ENCODE measurements at regions not wholly inside any gene's neighbourhood (a gene's known extent, or its start where the extent isn't known, plus 50 kb on each side); places are given as distances from the start of the nearest gene placed in this dataset.

- intact Hi-C loops (cut with micrococcal nuclease): no loop called here
These were observed 64.7 kb upstream of the DUSP5 start for GRCh38 chr10:110432814-110433565.

- intact Hi-C loops (cut with micrococcal nuclease): no loop called here
These were observed 64.0 kb upstream of the DUSP5 start for GRCh38 chr10:110433740-110434139.

- intact Hi-C loops (cut with micrococcal nuclease): no loop called here
These were observed 63.1 kb upstream of the DUSP5 start for GRCh38 chr10:110434489-110435096.

GRCh38 chr10:110436554-110437350 lies 61.0 kb upstream of the DUSP5 start:
- intact Hi-C loops (cut with micrococcal nuclease): no loop called here

GRCh38 chr10:110437351-110437605 lies 60.4 kb upstream of the DUSP5 start:
- intact Hi-C loops (cut with micrococcal nuclease): no loop called here

GRCh38 chr10:110437761-110438341 lies 59.9 kb upstream of the DUSP5 start:
- intact Hi-C loops (cut with micrococcal nuclease): no loop called here

- intact Hi-C loops (cut with micrococcal nuclease): no loop called here
These were observed 55.0 kb upstream of the DUSP5 start for GRCh38 chr10:110442746-110443145.

- intact Hi-C loops (cut with micrococcal nuclease): no loop called here
These were observed 54.3 kb upstream of the DUSP5 start for GRCh38 chr10:110443239-110444003.

- intact Hi-C loops (cut with micrococcal nuclease): no loop called here
These were observed 53.7 kb upstream of the DUSP5 start for GRCh38 chr10:110444004-110444337.

- intact Hi-C loops (cut with micrococcal nuclease): no loop called here
These were observed 51.8 kb upstream of the DUSP5 start for GRCh38 chr10:110445871-110446270.

- intact Hi-C loops (cut with micrococcal nuclease): no loop called here
These were observed 51.4 kb upstream of the DUSP5 start for GRCh38 chr10:110446277-110446676.

GRCh38 chr10:110446954-110447608 lies 50.6 kb upstream of the DUSP5 start:
- intact Hi-C loops (cut with micrococcal nuclease): no loop called here

GRCh38 chr10:110447886-110448285 lies 49.8 kb upstream of the DUSP5 start:
- intact Hi-C loops (cut with micrococcal nuclease): loop anchor here (1.0 to 2.0 kb wide), 3 partner anchors 22 to 49 kb away; partner anchors contain the start of gene DUSP5
